ENCODE measurements at regions not wholly inside any gene's neighbourhood (a gene's known extent, or its start where the extent isn't known, plus 50 kb on each side); places are given as distances from the start of the nearest gene placed in this dataset.
"Not testable (repeated sequence)": the region's sequence is repeated elsewhere in the genome, so short reads cannot be mapped to it uniquely, and the experiment has no call there.

DNA sequence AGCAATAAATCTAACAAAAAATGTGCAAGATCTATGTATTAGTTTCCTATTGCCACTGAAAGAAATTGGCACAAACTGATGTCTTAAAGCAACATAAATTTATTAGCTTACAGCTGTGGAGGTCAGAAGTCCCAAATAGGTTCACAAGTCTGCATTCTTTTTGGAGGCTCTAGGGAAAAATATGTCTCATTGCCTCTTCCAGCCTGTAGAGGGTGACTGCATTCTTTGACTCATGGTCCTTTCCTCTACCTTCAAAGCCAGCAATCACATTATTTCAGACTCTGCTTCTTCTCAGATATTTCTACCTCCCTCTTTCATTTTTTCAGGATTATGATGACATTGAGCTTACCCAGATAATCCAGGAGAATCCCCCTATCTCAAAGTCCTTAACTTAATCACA lies 1531.1 kb downstream of the KHDRBS2 start:
- in situ Hi-C loops (cut with HindIII; ENCODE audit: low pct_unique_long_range_greater_than_20kb, low sequenced_read_pairs): no loop called here
- no peak overlapping the region for H3K27ac ChIP-seq (ENCODE audit: low read length)
- intact Hi-C loops (cut with micrococcal nuclease; ENCODE audit: unreplicated experiment): no loop called here
- no peak overlapping the region for H3K4me3 ChIP-seq (ENCODE audit: low read depth in 2 of 2, low read length in 2 of 2)
- no peaks in the 10 kb centered on the region for H3K9me3 ChIP-seq (ENCODE audit: control insufficient read depth, insufficient read depth, low read depth, low read length)
- BruUV-seq (replicated peaks): no TSS peak
- ATAC-seq (no peak), DNase-seq (ENCODE audit: low read depth, low spot score) (no peak)
- POLR2A ChIA-PET: no interaction called here
- H3K36me3 ChIP-seq (ENCODE audit: control insufficient read depth, insufficient read depth, low read length): no peaks in the 10 kb centered on the region
- H3K27me3 ChIP-seq (ENCODE audit: control insufficient read depth, insufficient read depth, low read length): no peaks in the 10 kb centered on the region
- TF ChIP-seq SIN3A (IDR thresholded peaks at IDR 0.05; ENCODE audit: borderline replicate concordance, insufficient read depth, low read depth, low read length): no peak
- no peak for TF ChIP-seq TCF7L2 (IDR thresholded peaks at IDR 0.05; ENCODE audit: low read depth, low read length)
- TF ChIP-seq CTCF (IDR thresholded peaks at IDR 0.05): no peak
- TF ChIP-seq, protein P1, sequence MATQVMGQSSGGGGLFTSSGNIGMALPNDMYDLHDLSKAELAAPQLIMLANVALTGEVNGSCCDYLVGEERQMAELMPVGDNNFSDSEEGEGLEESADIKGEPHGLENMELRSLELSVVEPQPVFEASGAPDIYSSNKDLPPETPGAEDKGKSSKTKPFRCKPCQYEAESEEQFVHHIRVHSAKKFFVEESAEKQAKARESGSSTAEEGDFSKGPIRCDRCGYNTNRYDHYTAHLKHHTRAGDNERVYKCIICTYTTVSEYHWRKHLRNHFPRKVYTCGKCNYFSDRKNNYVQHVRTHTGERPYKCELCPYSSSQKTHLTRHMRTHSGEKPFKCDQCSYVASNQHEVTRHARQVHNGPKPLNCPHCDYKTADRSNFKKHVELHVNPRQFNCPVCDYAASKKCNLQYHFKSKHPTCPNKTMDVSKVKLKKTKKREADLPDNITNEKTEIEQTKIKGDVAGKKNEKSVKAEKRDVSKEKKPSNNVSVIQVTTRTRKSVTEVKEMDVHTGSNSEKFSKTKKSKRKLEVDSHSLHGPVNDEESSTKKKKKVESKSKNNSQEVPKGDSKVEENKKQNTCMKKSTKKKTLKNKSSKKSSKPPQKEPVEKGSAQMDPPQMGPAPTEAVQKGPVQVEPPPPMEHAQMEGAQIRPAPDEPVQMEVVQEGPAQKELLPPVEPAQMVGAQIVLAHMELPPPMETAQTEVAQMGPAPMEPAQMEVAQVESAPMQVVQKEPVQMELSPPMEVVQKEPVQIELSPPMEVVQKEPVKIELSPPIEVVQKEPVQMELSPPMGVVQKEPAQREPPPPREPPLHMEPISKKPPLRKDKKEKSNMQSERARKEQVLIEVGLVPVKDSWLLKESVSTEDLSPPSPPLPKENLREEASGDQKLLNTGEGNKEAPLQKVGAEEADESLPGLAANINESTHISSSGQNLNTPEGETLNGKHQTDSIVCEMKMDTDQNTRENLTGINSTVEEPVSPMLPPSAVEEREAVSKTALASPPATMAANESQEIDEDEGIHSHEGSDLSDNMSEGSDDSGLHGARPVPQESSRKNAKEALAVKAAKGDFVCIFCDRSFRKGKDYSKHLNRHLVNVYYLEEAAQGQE (IDR thresholded peaks at IDR 0.05; ENCODE audit: insufficient read depth in 1 of 2, low read depth in 2 of 2, low read length in 1 of 2): no peak
- no peak for TF ChIP-seq POLR2AphosphoS5 (IDR thresholded peaks at IDR 0.05; ENCODE audit: low read depth, low read length)
- CTCF ChIA-PET: no interaction called here
- no peaks in the 10 kb centered on the region for H3K4me1 ChIP-seq (ENCODE audit: control insufficient read depth, insufficient read depth, low read length)

GRCh38 chr6:60750353-60751081 lies 1535.5 kb downstream of the KHDRBS2 start:
- H3K4me3 ChIP-seq (ENCODE audit: low read depth in 2 of 2, low read length in 2 of 2); H3K27ac ChIP-seq (ENCODE audit: low read length); H3K36me3 ChIP-seq (ENCODE audit: control insufficient read depth, insufficient read depth, low read length); H3K4me1 ChIP-seq (ENCODE audit: control insufficient read depth, insufficient read depth, low read length); H3K9me3 ChIP-seq (ENCODE audit: control insufficient read depth, insufficient read depth, low read depth, low read length); DNase-seq (ENCODE audit: low read depth, low spot score); in situ Hi-C loops (cut with HindIII; ENCODE audit: low pct_unique_long_range_greater_than_20kb, low sequenced_read_pairs); ATAC-seq; intact Hi-C loops (cut with micrococcal nuclease; ENCODE audit: unreplicated experiment); POLR2A ChIA-PET; H3K27me3 ChIP-seq (ENCODE audit: control insufficient read depth, insufficient read depth, low read length); CTCF ChIA-PET; BruUV-seq (replicated peaks): not testable (repeated sequence)

DNA sequence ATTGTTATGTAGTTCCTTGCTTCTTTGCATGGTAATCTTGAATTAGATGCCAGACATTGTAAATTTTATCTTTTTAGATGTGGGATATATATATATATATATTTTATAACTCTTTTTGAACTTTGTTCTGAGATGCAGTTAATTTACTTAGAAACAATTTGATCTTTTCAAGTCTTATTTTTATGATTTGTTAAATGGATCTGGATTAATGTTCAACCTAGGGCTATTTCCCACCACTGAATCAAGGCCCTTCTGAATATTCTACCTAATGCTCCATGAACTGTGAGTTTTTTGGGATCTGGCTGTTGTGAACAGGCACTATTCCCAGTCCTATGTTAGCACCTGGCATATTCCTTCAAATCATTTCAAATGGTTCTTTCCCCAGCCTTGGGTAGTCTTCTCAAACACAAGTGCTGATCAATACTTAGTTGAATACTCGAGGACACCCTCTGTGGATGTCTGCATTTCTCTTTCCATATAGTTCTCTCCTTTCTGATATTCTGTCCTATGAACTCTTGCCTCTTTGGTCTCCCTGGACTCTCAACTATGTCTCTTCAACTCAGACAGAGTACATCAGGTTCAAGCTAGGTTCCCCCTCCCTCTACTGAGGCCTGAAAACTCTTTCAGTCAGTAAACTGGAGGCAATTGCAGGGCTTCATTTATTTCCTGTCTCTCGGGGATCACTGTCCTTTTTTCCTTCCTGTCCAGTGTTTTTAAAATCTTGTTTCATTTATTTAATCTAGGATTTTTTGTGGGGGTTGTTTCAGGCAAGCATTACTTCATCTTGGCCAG lies 1538.1 kb downstream of the KHDRBS2 start:
- H3K27ac ChIP-seq (ENCODE audit: low read length); DNase-seq (ENCODE audit: low read depth, low spot score); H3K27me3 ChIP-seq (ENCODE audit: control insufficient read depth, insufficient read depth, low read length); H3K4me1 ChIP-seq (ENCODE audit: control insufficient read depth, insufficient read depth, low read length); POLR2A ChIA-PET; H3K4me3 ChIP-seq (ENCODE audit: low read depth in 2 of 2, low read length in 2 of 2); intact Hi-C loops (cut with micrococcal nuclease; ENCODE audit: unreplicated experiment); H3K36me3 ChIP-seq (ENCODE audit: control insufficient read depth, insufficient read depth, low read length); ATAC-seq; BruUV-seq (replicated peaks); in situ Hi-C loops (cut with HindIII; ENCODE audit: low pct_unique_long_range_greater_than_20kb, low sequenced_read_pairs); H3K9me3 ChIP-seq (ENCODE audit: control insufficient read depth, insufficient read depth, low read depth, low read length); CTCF ChIA-PET: not testable (repeated sequence)

DNA sequence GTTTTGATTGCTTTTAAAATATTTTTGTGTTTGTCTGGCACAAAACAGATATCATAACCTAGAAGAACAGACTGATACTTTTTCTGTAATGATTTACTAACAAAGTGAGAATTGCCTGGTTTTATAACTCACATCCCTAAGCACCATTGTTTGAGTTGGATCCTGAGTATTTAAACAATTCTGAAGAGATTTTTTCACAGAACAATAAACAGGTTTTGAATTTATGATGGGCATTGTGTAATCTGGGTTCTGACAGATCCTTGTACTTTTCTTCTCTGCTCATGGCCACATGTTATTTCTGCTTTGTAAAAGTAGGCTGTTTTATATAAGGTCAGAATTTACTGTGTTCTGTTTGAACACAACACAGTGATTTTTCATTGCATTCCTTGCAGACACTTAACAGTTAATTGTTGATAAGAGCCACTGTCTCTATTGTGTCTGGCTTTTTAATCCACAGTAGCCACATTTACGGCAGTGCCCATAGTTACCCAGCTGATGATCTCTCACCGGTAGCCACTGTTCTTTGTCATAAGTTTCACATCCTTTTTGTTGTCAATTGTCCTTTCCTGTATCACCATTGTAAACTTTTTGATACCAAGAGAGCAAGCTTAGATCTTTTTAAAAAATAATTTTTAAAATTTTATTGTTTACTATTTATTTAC lies 1548.1 kb downstream of the KHDRBS2 start:
- in situ Hi-C loops (cut with HindIII; ENCODE audit: low pct_unique_long_range_greater_than_20kb, low sequenced_read_pairs); H3K27ac ChIP-seq (ENCODE audit: low read length); H3K36me3 ChIP-seq (ENCODE audit: control insufficient read depth, insufficient read depth, low read length); H3K9me3 ChIP-seq (ENCODE audit: control insufficient read depth, insufficient read depth, low read depth, low read length); BruUV-seq (replicated peaks); H3K4me3 ChIP-seq (ENCODE audit: low read depth in 2 of 2, low read length in 2 of 2); H3K27me3 ChIP-seq (ENCODE audit: control insufficient read depth, insufficient read depth, low read length); H3K4me1 ChIP-seq (ENCODE audit: control insufficient read depth, insufficient read depth, low read length); CTCF ChIA-PET; ATAC-seq; DNase-seq (ENCODE audit: low read depth, low spot score); intact Hi-C loops (cut with micrococcal nuclease; ENCODE audit: unreplicated experiment); POLR2A ChIA-PET: not testable (repeated sequence)

- intact Hi-C loops (cut with micrococcal nuclease; ENCODE audit: unreplicated experiment); CTCF ChIA-PET: not testable (repeated sequence)
These were observed 1548.7 kb downstream of the KHDRBS2 start for GRCh38 chr6:60737315-60737714.

More at GRCh38 chr6:60737315-60737714, 1548.7 kb downstream of the KHDRBS2 start:
- H3K27me3 ChIP-seq (ENCODE audit: control insufficient read depth, insufficient read depth, low read length); H3K27ac ChIP-seq (ENCODE audit: low read length); H3K4me3 ChIP-seq (ENCODE audit: low read depth in 2 of 2, low read length in 2 of 2); in situ Hi-C loops (cut with HindIII; ENCODE audit: low pct_unique_long_range_greater_than_20kb, low sequenced_read_pairs); ATAC-seq; DNase-seq (ENCODE audit: low read depth, low spot score); POLR2A ChIA-PET; H3K36me3 ChIP-seq (ENCODE audit: control insufficient read depth, insufficient read depth, low read length); H3K9me3 ChIP-seq (ENCODE audit: control insufficient read depth, insufficient read depth, low read depth, low read length); BruUV-seq (replicated peaks); H3K4me1 ChIP-seq (ENCODE audit: control insufficient read depth, insufficient read depth, low read length): not testable (repeated sequence)
